ENCODE measurements at regions not wholly inside any gene's neighbourhood (a gene's known extent, or its start where the extent isn't known, plus 50 kb on each side); places are given as distances from the start of the nearest gene placed in this dataset.
"Not testable (repeated sequence)": the region's sequence is repeated elsewhere in the genome, so short reads cannot be mapped to it uniquely, and the experiment has no call there.

DNA sequence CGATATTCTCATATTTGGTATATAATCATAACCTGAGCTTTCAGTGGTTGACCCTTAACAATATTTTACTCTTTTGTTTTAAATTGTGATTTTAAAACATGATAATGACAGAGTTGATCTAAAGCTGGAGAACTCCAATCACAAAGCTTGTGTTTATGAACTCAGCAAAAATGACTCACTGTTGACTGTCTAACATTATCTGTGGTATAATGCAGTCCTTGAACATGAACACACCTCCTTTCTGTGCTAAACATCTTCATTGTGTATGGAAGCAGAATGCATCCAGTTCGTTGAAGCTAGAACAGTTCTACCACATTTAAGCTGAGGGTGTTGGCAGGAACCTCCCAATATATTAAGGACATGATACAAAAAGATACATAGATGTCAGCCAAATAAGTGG, 1030.2 kb upstream of the SEMA6A start:
- Mint-ChIP-seq H3K4me3 (no peak overlapping the region), H3K36me3 (ENCODE audit: low read depth) (no peaks in the 10 kb centered on the region), H3K4me1 (ENCODE audit: low read depth) (no peaks in the 10 kb centered on the region), H3K27ac (no peak overlapping the region), H3K9me3 (peaks cover 3% of the 10 kb centered on the region), H3K27me3 (no peaks in the 10 kb centered on the region)
- no peak for DNase-seq
- ATAC-seq = no peak
- TF ChIP-seq CTCF (IDR thresholded peaks at IDR 0.05) = no peak
- intact Hi-C loops (cut with micrococcal nuclease) = no loop called here
- ChIA-PET CTCF (no interaction called here), POLR2A (no interaction called here)

- CTCF ChIA-PET; H3K4me1 Mint-ChIP-seq (ENCODE audit: low read depth); H3K27me3 Mint-ChIP-seq; H3K9me3 Mint-ChIP-seq; ATAC-seq; POLR2A ChIA-PET; H3K27ac Mint-ChIP-seq; H3K4me3 Mint-ChIP-seq; intact Hi-C loops (cut with micrococcal nuclease); DNase-seq; H3K36me3 Mint-ChIP-seq (ENCODE audit: low read depth): not testable (repeated sequence)
Measured at GRCh38 chr5:117599811-117600210, 1025.2 kb upstream of the SEMA6A start.

GRCh38 chr5:117594166-117594565, 1019.5 kb upstream of the SEMA6A start:
- Mint-ChIP-seq H3K27ac (no peak overlapping the region), H3K27me3 (no peaks in the 10 kb centered on the region), H3K36me3 (ENCODE audit: low read depth) (no peaks in the 10 kb centered on the region), H3K4me3 (no peak overlapping the region), H3K9me3 (peaks cover 2% of the 10 kb centered on the region), H3K4me1 (ENCODE audit: low read depth) (no peaks in the 10 kb centered on the region)
- ChIA-PET CTCF (no interaction called here), POLR2A (no interaction called here)
- DNase-seq (no peak), ATAC-seq (no peak)
- intact Hi-C loops (cut with micrococcal nuclease) = no loop called here
- TF ChIP-seq CTCF (IDR thresholded peaks at IDR 0.05) = no peak

GRCh38 chr5:117590944-117591343, 1016.3 kb upstream of the SEMA6A start:
- Mint-ChIP-seq H3K9me3 (no peaks in the 10 kb centered on the region), H3K36me3 (ENCODE audit: low read depth) (no peaks in the 10 kb centered on the region), H3K4me3 (no peak overlapping the region), H3K4me1 (ENCODE audit: low read depth) (no peaks in the 10 kb centered on the region), H3K27ac (no peak overlapping the region), H3K27me3 (no peaks in the 10 kb centered on the region)
- TF ChIP-seq CTCF (IDR thresholded peaks at IDR 0.05) = no peak
- ATAC-seq (no peak), DNase-seq (no peak)
- intact Hi-C loops (cut with micrococcal nuclease) = no loop called here
- POLR2A ChIA-PET = no interaction called here
- CTCF ChIA-PET = interaction anchor here (0.7 kb wide), 1 partner anchor 14 kb away, joined by 3 read pairs; no protein-coding TSS in a partner anchor

- ChIA-PET CTCF (no interaction called here), POLR2A (no interaction called here)
- no peak overlapping the region for H3K4me3 Mint-ChIP-seq
- H3K36me3 Mint-ChIP-seq (ENCODE audit: low read depth) = no peaks in the 10 kb centered on the region
- DNase-seq (no peak), ATAC-seq (no peak)
- no peak overlapping the region for H3K27ac Mint-ChIP-seq
- no peaks in the 10 kb centered on the region for H3K4me1 Mint-ChIP-seq (ENCODE audit: low read depth)
- H3K27me3 Mint-ChIP-seq = no peaks in the 10 kb centered on the region
- TF ChIP-seq CTCF (IDR thresholded peaks at IDR 0.05) = no peak
- intact Hi-C loops (cut with micrococcal nuclease) = no loop called here
- no peaks in the 10 kb centered on the region for H3K9me3 Mint-ChIP-seq
Measured at GRCh38 chr5:117588611-117589010, 1014.0 kb upstream of the SEMA6A start.

DNA sequence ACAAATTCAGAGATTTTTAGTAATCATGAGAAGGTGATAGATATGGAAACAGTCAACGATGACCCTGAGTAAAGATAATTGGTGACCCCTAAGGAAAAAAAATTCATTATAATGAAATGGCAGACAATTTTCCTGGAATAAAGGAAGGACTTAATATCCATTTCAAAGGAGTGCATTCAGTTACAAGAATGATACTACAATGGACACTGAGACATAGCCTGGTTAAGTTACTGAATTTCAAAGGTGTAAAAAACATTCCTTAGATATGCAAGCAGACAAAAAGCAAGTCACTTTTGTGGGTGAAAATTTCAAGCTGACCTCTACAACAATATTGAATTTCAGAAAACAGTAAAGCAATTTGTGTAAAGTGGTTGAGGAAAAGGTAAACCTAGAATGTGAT, 1012.5 kb upstream of the SEMA6A start:
- no peak for TF ChIP-seq CTCF (IDR thresholded peaks at IDR 0.05)
- CTCF ChIA-PET = no interaction called here

More for the DNA sequence above, 1012.5 kb upstream of the SEMA6A start:
- no peaks in the 10 kb centered on the region for H3K9me3 Mint-ChIP-seq
- no peaks in the 10 kb centered on the region for H3K4me1 Mint-ChIP-seq (ENCODE audit: low read depth)
- H3K4me3 Mint-ChIP-seq = no peak overlapping the region
- POLR2A ChIA-PET = no interaction called here
- H3K27ac Mint-ChIP-seq = no peak overlapping the region
- H3K36me3 Mint-ChIP-seq (ENCODE audit: low read depth) = no peaks in the 10 kb centered on the region
- DNase-seq (no peak), ATAC-seq (no peak)
- no peaks in the 10 kb centered on the region for H3K27me3 Mint-ChIP-seq
- intact Hi-C loops (cut with micrococcal nuclease) = no loop called here
